ENCODE measurements at regions not wholly inside any gene's neighbourhood (a gene's known extent, or its start where the extent isn't known, plus 50 kb on each side); places are given as distances from the start of the nearest gene placed in this dataset.
"Not testable (repeated sequence)": the region's sequence is repeated elsewhere in the genome, so short reads cannot be mapped to it uniquely, and the experiment has no call there.

DNA sequence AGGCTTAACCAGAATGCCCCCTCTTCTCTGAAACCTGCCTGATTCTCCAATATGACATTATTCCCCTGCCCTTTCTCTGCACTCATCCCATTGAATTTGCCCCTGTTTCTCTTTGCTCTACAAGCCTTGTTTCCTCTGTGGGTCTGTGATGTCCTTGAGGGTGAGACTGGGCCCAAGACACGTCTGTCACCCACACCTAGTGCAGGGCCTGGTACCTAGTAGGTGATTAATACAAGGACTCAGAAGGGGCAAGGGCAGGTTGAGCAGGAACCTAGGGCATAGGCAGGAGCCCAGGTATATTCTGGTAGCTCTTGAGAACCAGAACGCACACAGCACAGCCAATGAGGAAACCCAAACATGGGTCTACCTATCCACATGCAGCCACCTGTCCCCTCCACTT lies 81.9 kb upstream of the HMGXB4 start:
- Histone ChIP-seq H3K27ac (no peak overlapping the region), H3K9me3 (peaks cover 0 to 6% (median 0%) of the 10 kb centered on the region in 3 donors), H3K36me3 (no peaks in the 10 kb centered on the region), H3K27me3 (peaks cover 0 to 31% of the 10 kb centered on the region in 2 donors), H3K4me3 (no peak overlapping the region), H3K4me1 (no peaks in the 10 kb centered on the region)
- intact Hi-C loops (cut with DNase I; ENCODE audit: low total_unique reads), result no loop called here
- DNase-seq, result no peak
- TF ChIP-seq, protein P1, sequence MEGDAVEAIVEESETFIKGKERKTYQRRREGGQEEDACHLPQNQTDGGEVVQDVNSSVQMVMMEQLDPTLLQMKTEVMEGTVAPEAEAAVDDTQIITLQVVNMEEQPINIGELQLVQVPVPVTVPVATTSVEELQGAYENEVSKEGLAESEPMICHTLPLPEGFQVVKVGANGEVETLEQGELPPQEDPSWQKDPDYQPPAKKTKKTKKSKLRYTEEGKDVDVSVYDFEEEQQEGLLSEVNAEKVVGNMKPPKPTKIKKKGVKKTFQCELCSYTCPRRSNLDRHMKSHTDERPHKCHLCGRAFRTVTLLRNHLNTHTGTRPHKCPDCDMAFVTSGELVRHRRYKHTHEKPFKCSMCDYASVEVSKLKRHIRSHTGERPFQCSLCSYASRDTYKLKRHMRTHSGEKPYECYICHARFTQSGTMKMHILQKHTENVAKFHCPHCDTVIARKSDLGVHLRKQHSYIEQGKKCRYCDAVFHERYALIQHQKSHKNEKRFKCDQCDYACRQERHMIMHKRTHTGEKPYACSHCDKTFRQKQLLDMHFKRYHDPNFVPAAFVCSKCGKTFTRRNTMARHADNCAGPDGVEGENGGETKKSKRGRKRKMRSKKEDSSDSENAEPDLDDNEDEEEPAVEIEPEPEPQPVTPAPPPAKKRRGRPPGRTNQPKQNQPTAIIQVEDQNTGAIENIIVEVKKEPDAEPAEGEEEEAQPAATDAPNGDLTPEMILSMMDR (IDR thresholded peaks at IDR 0.05), result no peak

DNA sequence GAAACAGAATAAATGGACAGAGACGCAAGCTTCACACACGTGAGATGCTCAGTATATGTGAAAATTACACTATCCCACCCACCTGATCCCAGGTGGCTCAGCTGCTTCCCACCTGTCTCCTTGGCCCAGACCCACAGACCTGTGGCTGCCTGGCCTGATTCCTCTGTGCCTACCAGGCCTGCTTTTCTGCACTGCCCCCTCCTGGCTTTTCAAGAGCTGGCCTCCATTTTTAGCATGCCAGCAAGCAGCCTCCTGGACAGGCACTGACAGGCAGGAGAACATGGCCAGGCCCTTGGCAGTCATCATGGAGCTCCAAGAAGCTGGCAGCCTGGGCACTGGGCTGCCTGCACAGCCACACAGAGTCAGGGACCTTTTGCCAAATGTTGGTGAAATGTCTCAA lies 79.5 kb upstream of the HMGXB4 start:
- TF ChIP-seq, protein P1 (IDR thresholded peaks at IDR 0.05), result no peak
- peaks cover 0 to 6% (median 0%) of the 10 kb centered on the region in 3 donors for H3K9me3 ChIP-seq
- intact Hi-C loops (cut with DNase I; ENCODE audit: low total_unique reads), result no loop called here
- no peak overlapping the region for H3K27ac ChIP-seq
- peaks cover 0 to 21% of the 10 kb centered on the region in 2 donors for H3K27me3 ChIP-seq
- no peaks in the 10 kb centered on the region for H3K4me1 ChIP-seq
- no peak for DNase-seq
- no peak overlapping the region for H3K4me3 ChIP-seq
- no peaks in the 10 kb centered on the region for H3K36me3 ChIP-seq

DNA sequence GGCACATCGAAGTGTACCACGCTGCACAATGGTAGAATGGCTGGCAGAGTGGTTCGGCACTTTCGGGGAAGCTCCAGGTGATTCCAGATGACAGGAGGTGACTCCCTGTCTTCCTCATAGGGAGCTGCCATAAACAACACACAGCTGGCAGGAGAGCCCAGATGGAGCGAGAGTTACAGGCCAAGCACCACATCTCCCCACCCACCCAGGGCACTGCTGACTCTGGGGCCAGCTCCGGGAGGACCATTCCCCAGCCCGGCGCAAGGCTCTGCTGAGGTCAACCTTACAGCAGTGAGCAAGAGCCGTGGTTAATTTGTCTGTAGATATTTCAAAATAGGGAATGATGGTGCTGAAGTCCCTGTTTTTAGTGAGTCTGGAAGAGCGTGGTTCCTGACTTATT lies 78.8 kb upstream of the HMGXB4 start:
- Histone ChIP-seq H3K27ac (no peak overlapping the region), H3K36me3 (no peaks in the 10 kb centered on the region), H3K27me3 (peaks cover 0 to 16% of the 10 kb centered on the region in 2 donors), H3K4me3 (no peak overlapping the region), H3K9me3 (peaks cover 0 to 6% (median 0%) of the 10 kb centered on the region in 3 donors), H3K4me1 (no peaks in the 10 kb centered on the region)
- DNase-seq, result no peak
- intact Hi-C loops (cut with DNase I; ENCODE audit: low total_unique reads), result no loop called here
- TF ChIP-seq, protein P1 (IDR thresholded peaks at IDR 0.05), result no peak

DNA sequence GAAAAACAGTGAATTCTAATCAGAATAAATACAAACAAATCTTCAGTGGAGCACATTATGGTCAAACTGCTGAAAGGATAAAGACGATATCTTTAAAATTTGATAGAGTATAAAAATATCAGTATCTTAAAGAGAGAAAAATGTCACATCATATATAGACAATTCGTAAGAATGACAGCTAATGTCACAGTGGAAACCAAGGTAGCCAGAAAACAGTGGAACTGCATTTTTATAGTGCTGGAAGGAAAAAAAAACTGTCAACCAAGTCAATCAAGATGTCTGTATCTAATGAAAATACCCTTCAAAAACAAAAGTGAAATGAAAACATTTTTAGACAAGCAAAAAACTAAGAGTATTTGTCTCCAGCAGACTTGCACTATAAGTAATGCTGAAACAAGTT lies 73.4 kb upstream of the HMGXB4 start:
- H3K4me3 ChIP-seq, result no peak overlapping the region
- no peaks in the 10 kb centered on the region for H3K36me3 ChIP-seq
- no peaks in the 10 kb centered on the region for H3K27me3 ChIP-seq
- intact Hi-C loops (cut with DNase I; ENCODE audit: low total_unique reads), result no loop called here
- peaks cover 0 to 5% (median 4%) of the 10 kb centered on the region in 3 donors for H3K9me3 ChIP-seq
- TF ChIP-seq, protein P1 (IDR thresholded peaks at IDR 0.05), result no peak
- H3K4me1 ChIP-seq, result no peaks in the 10 kb centered on the region
- no peak for DNase-seq
- no peak overlapping the region for H3K27ac ChIP-seq

DNA sequence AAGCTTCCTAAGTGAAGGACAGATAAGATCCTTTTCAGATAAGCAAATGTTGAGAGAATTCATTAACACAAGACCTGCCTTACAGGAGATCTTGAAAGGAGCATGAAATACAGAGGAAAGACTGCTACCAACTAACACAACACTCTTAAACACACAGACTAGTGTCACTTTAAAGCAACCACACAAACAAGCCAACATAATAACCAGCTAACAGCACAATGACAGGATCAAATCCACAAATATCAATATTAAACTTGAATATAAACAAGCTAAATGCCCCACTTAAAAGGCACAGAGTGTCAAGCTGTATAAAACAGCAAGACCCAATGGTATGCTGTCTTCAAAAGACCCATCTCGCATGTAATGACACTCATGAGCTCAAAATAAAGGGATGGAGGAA lies 70.8 kb upstream of the HMGXB4 start:
- TF ChIP-seq, protein P1 (IDR thresholded peaks at IDR 0.05), result no peak
- DNase-seq, result no peak
- Histone ChIP-seq H3K27ac (no peak overlapping the region), H3K9me3 (peaks cover 0 to 17% (median 7%) of the 10 kb centered on the region in 3 donors), H3K27me3 (no peaks in the 10 kb centered on the region), H3K36me3 (no peaks in the 10 kb centered on the region), H3K4me1 (no peaks in the 10 kb centered on the region), H3K4me3 (no peak overlapping the region)
- intact Hi-C loops (cut with DNase I; ENCODE audit: low total_unique reads), result no loop called here

DNA sequence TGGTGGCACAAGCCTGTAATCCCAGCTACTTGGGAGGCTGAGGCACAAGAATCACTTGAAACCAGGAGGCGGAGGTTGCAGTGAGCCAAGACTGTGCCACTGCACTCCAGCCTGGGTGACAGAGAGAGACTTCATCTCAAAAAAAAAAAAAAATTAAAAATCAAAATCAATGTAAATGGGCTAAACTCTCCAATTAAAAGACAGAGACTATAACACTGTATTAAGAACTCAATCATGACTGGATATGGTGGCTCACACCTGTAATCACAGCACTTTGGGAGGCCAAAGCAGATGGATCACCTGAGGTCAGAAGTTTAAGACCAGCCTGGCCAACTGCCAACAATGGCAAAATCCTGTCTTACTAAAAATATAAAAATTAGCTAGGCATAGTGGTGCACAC lies 68.4 kb upstream of the HMGXB4 start:
- not testable (repeated sequence) for DNase-seq, H3K36me3 ChIP-seq

More for the DNA sequence above, 68.4 kb upstream of the HMGXB4 start:
- peaks cover 0 to 17% (median 7%) of the 10 kb centered on the region in 3 donors for H3K9me3 ChIP-seq
- H3K4me3 ChIP-seq; H3K4me1 ChIP-seq; intact Hi-C loops (cut with DNase I; ENCODE audit: low total_unique reads); H3K27me3 ChIP-seq; H3K27ac ChIP-seq: not testable (repeated sequence)

All from tibial artery (tissue), 4 donors.